ENCODE measurements at regions not wholly inside any gene's neighbourhood (a gene's known extent, or its start where the extent isn't known, plus 50 kb on each side); places are given as distances from the start of the nearest gene placed in this dataset.

GRCh38 chr1:90457985-90458384 is 259.1 kb downstream of the BARHL2 start (continued):
- TF ChIP-seq POLR2AphosphoS5 (IDR thresholded peaks at IDR 0.05; ENCODE audit: low read depth) (no peak), CTCF (conservative IDR thresholded peaks at IDR 0.05; ENCODE audit: low read depth in 2 of 2) (no peak), STAT1 (IDR thresholded peaks at IDR 0.05; ENCODE audit: unreplicated experiment) (no peak)

- no peaks in the 10 kb centered on the region for H3K4me1 Mint-ChIP-seq
- no peak overlapping the region for H3K27ac Mint-ChIP-seq
- no peaks in the 10 kb centered on the region for H3K36me3 ChIP-seq (ENCODE audit: insufficient read depth)
- H3K9me3 Mint-ChIP-seq = no peaks in the 10 kb centered on the region
- DNase-seq (ENCODE audit: low spot score) = no peak
- no peak for ATAC-seq
- H3K36me3 Mint-ChIP-seq (ENCODE audit: low read depth) = no peaks in the 10 kb centered on the region
- TF ChIP-seq NANOG (IDR thresholded peaks at IDR 0.05; ENCODE audit: borderline replicate concordance) (no peak), CREB1 (CRISPR knock-in tag; IDR thresholded peaks at IDR 0.05; ENCODE audit: low read depth) (no peak), ZNF114 (CRISPR knock-in tag; IDR thresholded peaks at IDR 0.05) (no peak), EZH2phosphoT487 (IDR thresholded peaks at IDR 0.05; ENCODE audit: unreplicated experiment) (no peak), ZNF331 (CRISPR knock-in tag; IDR thresholded peaks at IDR 0.05; ENCODE audit: low read depth) (no peak), ZNF462 (CRISPR knock-in tag; IDR thresholded peaks at IDR 0.05) (no peak), CTCF (conservative IDR thresholded peaks at IDR 0.05; ENCODE audit: low read depth in 2 of 2) (no peak), REST (IDR thresholded peaks at IDR 0.05; ENCODE audit: unreplicated experiment) (no peak), STAT1 (IDR thresholded peaks at IDR 0.05; ENCODE audit: unreplicated experiment) (no peak)
- no peak overlapping the region for H3K4me3 ChIP-seq
- no peaks in the 10 kb centered on the region for H3K79me2 ChIP-seq (replicated peaks; ENCODE audit: insufficient read depth)
- no peaks in the 10 kb centered on the region for H3K27me3 ChIP-seq (ENCODE audit: insufficient read depth)
- no peak overlapping the region for H3K4me2 ChIP-seq
- no peaks in the 10 kb centered on the region for H4K20me1 ChIP-seq (replicated peaks; ENCODE audit: insufficient read depth)
- no peaks in the 10 kb centered on the region for H3F3A ChIP-seq (replicated peaks; ENCODE audit: low read depth)
- H3K9me2 ChIP-seq (ENCODE audit: insufficient read depth) = no peaks in the 10 kb centered on the region
- no peak overlapping the region for H3K4me3 Mint-ChIP-seq
- no peaks in the 10 kb centered on the region for H3K27me3 Mint-ChIP-seq (ENCODE audit: insufficient read depth, low read depth, poor library complexity)
- no peak overlapping the region for H3K27ac ChIP-seq (ENCODE audit: low read depth)
- H2AFZ ChIP-seq = no peak overlapping the region
- H3K4me1 ChIP-seq (ENCODE audit: insufficient read depth) = no peaks in the 10 kb centered on the region
Measured at GRCh38 chr1:90452491-90452890, 264.6 kb downstream of the BARHL2 start.

All from GM23338 (cell line).